ENCODE measurements at regions not wholly inside any gene's neighbourhood (a gene's known extent, or its start where the extent isn't known, plus 50 kb on each side); places are given as distances from the start of the nearest gene placed in this dataset.

DNA sequence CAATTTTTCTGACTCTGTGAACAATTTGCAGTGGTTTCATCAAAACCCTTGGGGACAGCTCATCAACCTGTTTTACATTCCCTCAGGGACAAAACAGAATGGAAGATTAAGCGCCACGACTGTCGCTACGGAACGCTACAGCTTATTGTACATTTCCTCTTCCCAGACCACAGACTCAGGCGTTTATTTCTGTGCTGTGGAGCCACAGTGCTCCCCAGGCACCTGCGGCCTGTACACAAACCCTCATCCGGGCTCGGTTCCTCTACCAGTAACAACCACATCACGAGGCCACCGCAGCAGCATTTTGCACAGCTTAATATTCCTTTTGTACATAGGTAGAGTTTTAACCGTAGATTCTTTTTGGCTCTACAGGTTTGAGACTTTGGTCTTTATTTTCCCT lies 397.4 kb upstream of the OR4E1 start:
- TF ChIP-seq, protein P1, sequence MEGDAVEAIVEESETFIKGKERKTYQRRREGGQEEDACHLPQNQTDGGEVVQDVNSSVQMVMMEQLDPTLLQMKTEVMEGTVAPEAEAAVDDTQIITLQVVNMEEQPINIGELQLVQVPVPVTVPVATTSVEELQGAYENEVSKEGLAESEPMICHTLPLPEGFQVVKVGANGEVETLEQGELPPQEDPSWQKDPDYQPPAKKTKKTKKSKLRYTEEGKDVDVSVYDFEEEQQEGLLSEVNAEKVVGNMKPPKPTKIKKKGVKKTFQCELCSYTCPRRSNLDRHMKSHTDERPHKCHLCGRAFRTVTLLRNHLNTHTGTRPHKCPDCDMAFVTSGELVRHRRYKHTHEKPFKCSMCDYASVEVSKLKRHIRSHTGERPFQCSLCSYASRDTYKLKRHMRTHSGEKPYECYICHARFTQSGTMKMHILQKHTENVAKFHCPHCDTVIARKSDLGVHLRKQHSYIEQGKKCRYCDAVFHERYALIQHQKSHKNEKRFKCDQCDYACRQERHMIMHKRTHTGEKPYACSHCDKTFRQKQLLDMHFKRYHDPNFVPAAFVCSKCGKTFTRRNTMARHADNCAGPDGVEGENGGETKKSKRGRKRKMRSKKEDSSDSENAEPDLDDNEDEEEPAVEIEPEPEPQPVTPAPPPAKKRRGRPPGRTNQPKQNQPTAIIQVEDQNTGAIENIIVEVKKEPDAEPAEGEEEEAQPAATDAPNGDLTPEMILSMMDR (IDR thresholded peaks at IDR 0.05): no peak
- TF ChIP-seq POLR2AphosphoS5 (IDR thresholded peaks at IDR 0.05) (no peak), POLR2A (IDR thresholded peaks at IDR 0.05) (no peak)
